Muscle layer of duodenum (tissue), 2 donors: ENCODE measurements at regions not wholly inside any gene's neighbourhood (a gene's known extent, or its start where the extent isn't known, plus 50 kb on each side); places are given as distances from the start of the nearest gene placed in this dataset.

Experiments used
- H3K27ac ChIP-seq: one replicate; pipeline ENCODE4 v1.7.0; 2013; ENCODE audit warnings: mild to moderate bottlenecking, low read length
- H3K27me3 ChIP-seq: one replicate; pipeline ENCODE4 v1.7.0; 2013; ENCODE audit warnings: low read depth, mild to moderate bottlenecking, control low read depth, low read length
- H3K36me3 ChIP-seq, 2 donors: one replicate each; pipeline ENCODE4 v1.7.0; 2013; ENCODE audit warnings: low read length in 2 of 2, control low read depth in 1 of 2, mild to moderate bottlenecking in 1 of 2; ENCODE audit not compliant: insufficient read depth in 2 of 2, control insufficient read depth in 1 of 2
- H3K4me1 ChIP-seq, 2 donors: one replicate each; pipeline ENCODE4 v1.7.0; 2013; ENCODE audit warnings: low read length in 2 of 2, mild to moderate bottlenecking in 2 of 2, control low read depth in 1 of 2, moderate library complexity in 1 of 2; ENCODE audit not compliant: insufficient read depth in 2 of 2, control insufficient read depth in 1 of 2
- H3K4me3 ChIP-seq, 2 donors: one replicate each; pipeline ENCODE4 v1.7.0; 2013; ENCODE audit warnings: low read length in 2 of 2, low read depth in 1 of 2, mild to moderate bottlenecking in 1 of 2
- H3K9me3 ChIP-seq, 2 donors: one replicate each; pipeline ENCODE4 v1.7.0; 2013; ENCODE audit warnings: low read length in 2 of 2, control low read depth in 1 of 2, mild to moderate bottlenecking in 1 of 2; ENCODE audit not compliant: control insufficient read depth in 1 of 2
- donor health status: healthy.

- Histone ChIP-seq H3K27me3 (no peaks in the 10 kb centered on the region), H3K36me3 (no peaks in the 10 kb centered on the region), H3K27ac (no peak overlapping the region), H3K4me1 (no peaks in the 10 kb centered on the region), H3K9me3 (no peaks in the 10 kb centered on the region), H3K4me3 (no peak overlapping the region)
Measured at GRCh38 chr10:129241461-129241860, 225.6 kb upstream of the MGMT start.

GRCh38 chr10:129244298-129244697 is 222.7 kb upstream of the MGMT start:
- no peak overlapping the region for H3K4me3 ChIP-seq
- no peaks in the 10 kb centered on the region for H3K27me3 ChIP-seq
- H3K36me3 ChIP-seq: no peaks in the 10 kb centered on the region
- H3K9me3 ChIP-seq: no peaks in the 10 kb centered on the region
- no peaks in the 10 kb centered on the region for H3K4me1 ChIP-seq
- no peak overlapping the region for H3K27ac ChIP-seq

- Histone ChIP-seq H3K9me3 (no peaks in the 10 kb centered on the region), H3K4me1 (no peaks in the 10 kb centered on the region), H3K4me3 (no peak overlapping the region), H3K27me3 (no peaks in the 10 kb centered on the region), H3K27ac (no peak overlapping the region), H3K36me3 (no peaks in the 10 kb centered on the region)
Measured at GRCh38 chr10:129244757-129245156, 222.3 kb upstream of the MGMT start.

GRCh38 chr10:129253161-129253864 is 213.7 kb upstream of the MGMT start:
- no peaks in the 10 kb centered on the region for H3K27me3 ChIP-seq
- H3K36me3 ChIP-seq: no peaks in the 10 kb centered on the region
- H3K27ac ChIP-seq: no peak overlapping the region
- H3K9me3 ChIP-seq: no peaks in the 10 kb centered on the region
- H3K4me3 ChIP-seq: no peak overlapping the region
- H3K4me1 ChIP-seq: no peaks in the 10 kb centered on the region

- Histone ChIP-seq H3K36me3 (no peaks in the 10 kb centered on the region), H3K4me1 (no peaks in the 10 kb centered on the region), H3K27ac (no peak overlapping the region), H3K27me3 (no peaks in the 10 kb centered on the region), H3K4me3 (no peak overlapping the region), H3K9me3 (no peaks in the 10 kb centered on the region)
Measured at GRCh38 chr10:129253865-129254179, 213.2 kb upstream of the MGMT start.

- Histone ChIP-seq H3K36me3 (no peaks in the 10 kb centered on the region), H3K9me3 (no peaks in the 10 kb centered on the region), H3K4me3 (no peak overlapping the region), H3K27me3 (no peaks in the 10 kb centered on the region), H3K4me1 (no peaks in the 10 kb centered on the region), H3K27ac (no peak overlapping the region)
Measured at GRCh38 chr10:129258283-129258923, 208.6 kb upstream of the MGMT start.

- Histone ChIP-seq H3K27me3 (no peaks in the 10 kb centered on the region), H3K4me1 (no peaks in the 10 kb centered on the region), H3K36me3 (no peaks in the 10 kb centered on the region), H3K9me3 (no peaks in the 10 kb centered on the region), H3K27ac (no peak overlapping the region), H3K4me3 (no peak overlapping the region)
Measured at GRCh38 chr10:129259128-129259815, 207.8 kb upstream of the MGMT start.

- no peaks in the 10 kb centered on the region for H3K27me3 ChIP-seq
- H3K4me1 ChIP-seq: no peaks in the 10 kb centered on the region
- H3K4me3 ChIP-seq: no peak overlapping the region
- no peaks in the 10 kb centered on the region for H3K36me3 ChIP-seq
- H3K9me3 ChIP-seq: peaks cover 0 to 2% of the 10 kb centered on the region in 2 donors
- H3K27ac ChIP-seq: no peak overlapping the region
Measured at GRCh38 chr10:129272176-129272575, 194.9 kb upstream of the MGMT start.

- no peaks in the 10 kb centered on the region for H3K4me1 ChIP-seq
- H3K4me3 ChIP-seq: no peak overlapping the region
- H3K27me3 ChIP-seq: no peaks in the 10 kb centered on the region
- H3K36me3 ChIP-seq: no peaks in the 10 kb centered on the region
- H3K9me3 ChIP-seq: peaks cover 0 to 2% of the 10 kb centered on the region in 2 donors
- H3K27ac ChIP-seq: no peak overlapping the region
Measured at GRCh38 chr10:129272866-129273650, 194.0 kb upstream of the MGMT start.

- H3K4me1 ChIP-seq: no peaks in the 10 kb centered on the region
- no peaks in the 10 kb centered on the region for H3K36me3 ChIP-seq
- H3K4me3 ChIP-seq: no peak overlapping the region
Measured at GRCh38 chr10:129273860-129274259, 193.2 kb upstream of the MGMT start.

GRCh38 chr10:129274748-129275474 is 192.1 kb upstream of the MGMT start:
- no peak overlapping the region for H3K4me3 ChIP-seq
- no peak overlapping the region for H3K27ac ChIP-seq
- H3K4me1 ChIP-seq: no peaks in the 10 kb centered on the region
- no peaks in the 10 kb centered on the region for H3K36me3 ChIP-seq
- H3K9me3 ChIP-seq: no peaks in the 10 kb centered on the region
- H3K27me3 ChIP-seq: no peaks in the 10 kb centered on the region

More at GRCh38 chr10:129273860-129274259, 193.2 kb upstream of the MGMT start:
- Histone ChIP-seq H3K9me3 (peaks cover 0 to 2% of the 10 kb centered on the region in 2 donors), H3K27ac (no peak overlapping the region), H3K27me3 (no peaks in the 10 kb centered on the region)
